NB4 (cell line): ENCODE measurements at regions not wholly inside any gene's neighbourhood (a gene's known extent, or its start where the extent isn't known, plus 50 kb on each side); places are given as distances from the start of the nearest gene placed in this dataset.

Source experiments
- MYC ChIP-seq: IDR thresholded peaks from 2 replicates; pipeline ENCODE4 v1.6.1; 2011; ENCODE audit warnings: low read depth, low read length
- POLR2A ChIP-seq: IDR thresholded peaks from 2 replicates; pipeline ENCODE4 v1.6.1; 2011; ENCODE audit warnings: mild to moderate bottlenecking; ENCODE audit not compliant: insufficient read length; ENCODE audit errors: extremely low read depth
- TF ChIP-seq, protein P1 (sequence below): IDR thresholded peaks from one replicate; pipeline ENCODE4 v1.5.1; 2012; ENCODE audit warnings: low read depth, low read length

DNA sequence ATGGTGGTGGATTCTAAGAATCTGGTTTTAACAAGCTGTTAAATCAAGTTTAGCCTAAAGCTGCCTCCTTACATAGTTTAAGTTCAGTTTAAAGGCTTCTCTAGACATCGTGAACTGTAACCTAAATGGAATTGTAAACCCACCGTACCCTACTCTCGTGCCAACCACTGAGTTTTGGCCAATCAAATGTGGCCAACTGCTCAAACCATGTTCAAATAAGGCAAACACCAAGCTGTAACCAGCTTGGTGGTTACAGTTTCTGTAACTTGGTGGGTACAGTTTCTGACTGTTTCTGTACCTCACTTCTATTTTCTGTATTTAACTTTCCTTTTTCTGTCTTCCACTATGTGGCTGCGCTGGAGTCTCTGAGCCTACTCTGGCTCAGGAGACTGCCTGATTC, 131.9 kb upstream of the DDHD1 start:
- TF ChIP-seq, protein P1, sequence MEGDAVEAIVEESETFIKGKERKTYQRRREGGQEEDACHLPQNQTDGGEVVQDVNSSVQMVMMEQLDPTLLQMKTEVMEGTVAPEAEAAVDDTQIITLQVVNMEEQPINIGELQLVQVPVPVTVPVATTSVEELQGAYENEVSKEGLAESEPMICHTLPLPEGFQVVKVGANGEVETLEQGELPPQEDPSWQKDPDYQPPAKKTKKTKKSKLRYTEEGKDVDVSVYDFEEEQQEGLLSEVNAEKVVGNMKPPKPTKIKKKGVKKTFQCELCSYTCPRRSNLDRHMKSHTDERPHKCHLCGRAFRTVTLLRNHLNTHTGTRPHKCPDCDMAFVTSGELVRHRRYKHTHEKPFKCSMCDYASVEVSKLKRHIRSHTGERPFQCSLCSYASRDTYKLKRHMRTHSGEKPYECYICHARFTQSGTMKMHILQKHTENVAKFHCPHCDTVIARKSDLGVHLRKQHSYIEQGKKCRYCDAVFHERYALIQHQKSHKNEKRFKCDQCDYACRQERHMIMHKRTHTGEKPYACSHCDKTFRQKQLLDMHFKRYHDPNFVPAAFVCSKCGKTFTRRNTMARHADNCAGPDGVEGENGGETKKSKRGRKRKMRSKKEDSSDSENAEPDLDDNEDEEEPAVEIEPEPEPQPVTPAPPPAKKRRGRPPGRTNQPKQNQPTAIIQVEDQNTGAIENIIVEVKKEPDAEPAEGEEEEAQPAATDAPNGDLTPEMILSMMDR, result no peak
- TF ChIP-seq POLR2A (no peak), MYC (no peak)
